OCI-LY3 (cell line): ENCODE measurements at regions not wholly inside any gene's neighbourhood (a gene's known extent, or its start where the extent isn't known, plus 50 kb on each side); places are given as distances from the start of the nearest gene placed in this dataset.

Experiments used
- CTCF ChIP-seq: fragments of 200-600, 300-600 bp; sonication (generic); IDR thresholded peaks from 2 replicates; pipeline ENCODE4 v1.5.1; 2014; ENCODE audit warnings: antibody characterized with exemption, low read length, low read depth
- EZH2phosphoT487 ChIP-seq: fragments of 200-600 bp; shearing (Covaris generic); IDR thresholded peaks from 2 replicates; pipeline ENCODE4 v1.6.1; 2018; ENCODE audit warnings: antibody characterized with exemption, mixed run types, low read depth

DNA sequence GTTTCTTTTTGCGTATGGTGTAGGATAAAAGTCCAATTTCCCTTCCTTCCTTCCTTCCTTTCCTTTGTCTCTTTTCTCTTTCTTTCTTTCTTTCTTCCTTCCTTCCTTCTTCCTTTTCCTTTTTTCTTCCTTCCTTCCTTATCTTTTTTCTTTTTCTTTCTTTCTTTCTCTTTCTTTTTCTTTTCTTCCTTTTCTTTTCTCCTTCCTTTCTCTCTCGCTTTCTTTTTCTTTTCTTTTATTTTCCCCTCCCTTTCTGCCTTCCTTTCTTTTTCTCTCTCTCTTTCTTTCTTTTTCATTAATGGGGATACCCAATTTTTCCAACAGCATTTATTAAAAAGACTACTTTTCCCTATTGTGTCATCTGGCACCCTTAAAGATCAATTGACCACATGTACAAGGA is 1359.7 kb downstream of the FAM181B start:
- TF ChIP-seq CTCF (no peak), EZH2phosphoT487 (no peak)
